ENCODE measurements at regions not wholly inside any gene's neighbourhood (a gene's known extent, or its start where the extent isn't known, plus 50 kb on each side); places are given as distances from the start of the nearest gene placed in this dataset.
"Not testable (repeated sequence)": the region's sequence is repeated elsewhere in the genome, so short reads cannot be mapped to it uniquely, and the experiment has no call there.

DNA sequence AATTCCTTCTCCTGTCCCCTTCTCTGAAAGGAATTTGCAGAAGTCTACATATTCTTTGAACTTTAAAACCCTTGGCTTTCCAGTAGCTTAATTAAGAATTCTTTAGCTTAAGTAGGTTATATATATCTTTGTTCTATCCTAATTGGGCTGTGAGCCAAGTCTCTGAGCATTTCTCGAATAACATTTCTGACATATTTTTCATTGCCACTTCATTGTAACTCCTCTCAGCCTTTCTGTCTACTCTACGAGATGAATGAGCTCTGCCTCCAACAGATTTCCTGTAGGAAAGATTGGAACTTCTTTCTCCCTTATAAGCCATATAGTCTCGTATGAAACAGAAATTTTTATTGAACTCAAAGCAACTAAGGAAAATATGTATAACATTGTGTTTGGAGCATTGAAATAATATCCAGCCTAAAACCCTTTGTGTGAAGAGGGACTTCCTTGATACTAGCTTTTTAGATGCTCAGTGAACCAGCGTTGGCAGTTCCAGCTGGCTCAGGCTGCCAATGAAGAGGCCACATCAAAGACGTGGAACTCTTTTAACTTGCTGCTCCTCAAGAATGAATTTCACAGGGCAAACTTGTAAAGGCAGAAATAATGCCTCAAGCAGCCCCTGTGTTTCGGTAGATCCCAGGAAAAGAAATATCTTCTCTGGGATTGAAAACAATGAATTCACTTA, 87.7 kb upstream of the NOX3 start:
- DNase-seq (ENCODE audit: low read depth in 3 of 3), result no peak

DNA sequence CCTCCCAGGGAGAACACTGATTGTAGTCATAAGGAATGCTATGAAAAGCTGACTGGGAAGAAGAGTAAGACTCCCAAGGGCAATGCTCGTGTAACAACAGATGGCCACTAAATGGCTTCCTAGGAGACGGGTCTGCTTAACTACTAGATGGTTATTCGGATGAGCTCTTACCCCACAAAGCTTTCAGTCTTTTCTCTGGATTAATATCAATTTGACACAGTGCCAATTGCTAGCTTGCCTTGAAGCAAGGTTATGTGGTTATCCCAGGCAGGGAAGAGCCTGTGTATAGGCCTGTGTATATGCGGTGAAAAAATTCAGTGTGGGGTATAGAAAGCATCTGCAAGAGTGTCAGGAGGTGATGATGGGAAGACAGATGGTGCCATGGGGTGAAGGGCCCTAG, 86.4 kb upstream of the NOX3 start:
- DNase-seq (ENCODE audit: low read depth in 3 of 3), result no peak

DNA sequence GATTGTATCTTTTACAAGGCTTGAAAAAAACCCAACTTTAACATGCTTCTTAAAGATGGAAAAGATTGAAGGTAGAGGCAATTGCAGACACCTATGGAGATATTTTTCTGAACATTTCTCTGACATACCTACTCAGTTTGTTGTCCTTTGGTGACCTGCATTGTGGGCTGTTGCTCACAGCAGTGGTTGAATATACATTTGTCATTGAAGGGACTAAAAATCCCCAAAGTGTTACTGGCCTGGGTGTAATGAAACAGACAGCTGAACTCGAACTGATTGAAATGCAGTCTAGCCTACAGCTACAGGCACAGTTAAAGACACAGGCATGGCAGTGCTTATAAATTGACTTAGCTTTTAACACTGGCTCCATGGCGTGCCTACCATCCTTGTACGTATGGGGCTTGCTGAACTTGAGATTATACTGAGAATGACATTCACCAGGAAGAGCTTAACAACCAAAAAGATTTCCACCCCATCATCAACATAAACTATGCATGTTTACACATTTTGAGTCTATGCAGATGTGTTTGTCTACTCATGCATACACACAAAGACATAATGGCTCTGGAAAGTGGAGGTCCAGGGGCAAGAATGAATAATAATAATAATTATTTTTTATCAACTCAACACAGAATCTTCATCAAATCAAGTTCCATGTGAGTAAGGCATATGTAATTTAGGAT, 83.2 kb upstream of the NOX3 start:
- no peak for DNase-seq (ENCODE audit: low read depth in 3 of 3)

DNA sequence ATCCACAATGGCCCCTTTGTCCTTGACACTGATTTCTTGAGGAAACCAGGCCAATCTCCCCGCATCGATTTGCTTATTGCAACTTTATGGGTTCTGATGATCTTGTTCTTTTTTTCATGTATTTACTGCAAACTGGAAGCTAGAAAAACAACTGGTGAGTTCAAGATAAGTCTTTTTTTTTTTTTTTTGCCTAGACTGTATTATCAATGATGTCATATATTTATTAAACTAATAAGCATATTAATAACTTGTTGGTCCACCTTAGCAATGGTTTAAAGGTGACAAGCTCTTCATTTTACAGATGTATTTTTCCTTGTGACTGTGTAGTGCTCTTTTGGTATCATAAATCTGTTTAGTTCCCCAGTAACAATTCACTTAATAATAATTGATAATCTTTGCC, 79.0 kb upstream of the NOX3 start:
- DNase-seq (ENCODE audit: low read depth in 3 of 3), result no peak

DNA sequence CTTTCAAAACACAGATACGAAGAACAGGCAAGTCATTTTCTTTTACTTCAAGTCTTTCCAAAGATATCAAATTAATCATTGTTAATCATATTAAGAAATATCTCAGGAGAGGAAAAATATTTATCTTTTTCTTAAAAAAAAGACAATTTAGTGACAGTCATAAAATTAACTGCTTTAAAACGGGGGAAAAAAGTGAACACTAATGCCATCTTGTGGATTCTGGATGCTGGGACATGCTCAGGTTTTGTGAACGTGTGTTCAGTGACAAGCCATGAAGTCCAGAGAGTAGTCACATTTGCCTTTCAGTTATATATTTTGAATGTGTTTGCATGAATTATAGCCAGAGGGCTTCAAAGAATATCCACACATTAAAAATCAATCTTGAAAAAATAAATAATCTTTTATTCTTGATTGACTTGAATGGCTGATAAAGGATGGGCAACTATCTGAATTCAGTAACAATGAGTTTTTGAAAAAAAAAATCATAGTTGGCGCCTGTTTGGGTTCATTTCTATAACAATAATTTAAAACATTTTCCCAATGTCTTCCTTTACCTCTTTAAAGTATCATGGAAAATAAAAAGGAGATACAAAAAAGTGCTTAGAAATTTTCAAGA, 74.7 kb upstream of the NOX3 start:
- no peak for DNase-seq (ENCODE audit: low read depth in 3 of 3)

DNA sequence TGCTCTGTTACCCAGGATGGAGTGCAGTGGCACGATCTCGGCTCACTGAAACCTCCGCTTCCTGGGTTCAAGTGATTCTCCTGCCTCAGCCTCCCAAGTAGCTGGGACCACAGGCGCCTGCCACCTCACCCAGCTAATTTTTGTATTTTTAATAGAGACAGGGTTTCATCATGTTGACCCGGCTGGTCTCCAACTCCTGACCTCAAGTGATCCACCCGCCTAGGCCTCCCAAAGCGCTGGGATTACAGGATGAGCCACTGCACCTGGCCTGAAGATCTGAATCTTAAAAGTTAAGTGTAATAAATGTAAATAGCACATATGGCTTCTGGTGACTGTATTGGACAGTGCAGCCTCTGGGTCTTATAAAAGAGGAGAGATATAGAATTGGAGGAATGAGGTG, 74.2 kb upstream of the NOX3 start:
- not testable (repeated sequence) for DNase-seq (ENCODE audit: low read depth in 3 of 3)

DNA sequence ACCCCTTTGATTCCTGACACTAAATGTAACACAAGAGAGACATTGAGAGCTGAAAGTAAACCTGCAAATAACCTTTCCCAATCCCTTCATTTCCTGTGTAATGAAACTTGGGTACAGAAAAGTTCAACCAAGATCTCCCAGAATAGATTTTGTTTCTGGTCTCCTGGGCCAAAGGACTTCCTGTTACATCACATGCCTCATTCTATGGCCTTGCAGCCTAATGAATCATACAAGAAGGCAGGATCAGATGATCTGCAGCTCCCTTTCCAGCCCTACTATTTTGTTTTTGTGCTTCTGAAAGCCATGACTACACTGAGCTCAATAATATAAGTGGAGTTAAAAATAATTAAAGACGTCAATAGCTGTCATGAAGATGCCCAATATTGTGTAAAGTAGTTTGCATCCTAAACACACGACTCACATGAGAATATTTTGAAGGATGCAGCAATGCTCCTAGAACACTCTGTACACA, 73.4 kb upstream of the NOX3 start:
- DNase-seq (ENCODE audit: low read depth in 3 of 3), result no peak

DNA sequence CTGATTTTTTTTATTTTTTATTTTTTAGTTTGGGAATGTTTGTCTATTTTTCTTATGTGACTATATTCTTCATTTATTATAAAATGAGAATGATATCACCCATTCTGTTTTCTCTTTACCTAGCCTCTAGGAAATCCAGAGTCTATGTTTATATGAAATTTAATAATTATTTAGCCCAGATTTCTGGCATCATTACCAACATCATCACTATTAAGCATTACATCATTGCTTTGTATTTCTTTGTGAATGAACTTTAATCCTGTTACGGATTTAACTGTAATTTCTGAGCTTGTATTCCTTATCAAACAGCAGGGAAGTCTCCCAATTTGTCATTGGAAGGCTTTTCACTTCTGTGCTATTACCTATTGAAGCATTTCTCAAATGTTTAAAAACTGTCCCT, 72.7 kb upstream of the NOX3 start:
- DNase-seq (ENCODE audit: low read depth in 3 of 3), result no peak

DNA sequence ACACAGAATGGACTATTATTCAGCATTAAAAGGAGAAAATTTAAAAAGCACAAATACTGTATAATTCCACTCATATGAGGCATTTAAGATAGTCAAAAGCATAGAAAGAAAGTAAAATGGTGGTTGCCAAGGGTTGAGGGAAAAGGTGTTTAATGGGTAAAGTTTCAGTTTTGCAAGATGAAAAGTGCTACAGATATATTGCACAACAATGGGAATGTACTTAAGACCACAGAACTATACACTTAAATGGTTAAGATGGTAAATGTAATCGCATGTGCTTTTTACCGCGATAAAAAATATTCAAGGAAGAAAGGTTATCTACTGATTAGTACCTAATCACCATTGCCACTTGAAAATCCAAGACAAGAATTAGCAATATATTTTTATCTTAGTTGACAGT, 71.8 kb upstream of the NOX3 start:
- DNase-seq (ENCODE audit: low read depth in 3 of 3), result no peak

DNA sequence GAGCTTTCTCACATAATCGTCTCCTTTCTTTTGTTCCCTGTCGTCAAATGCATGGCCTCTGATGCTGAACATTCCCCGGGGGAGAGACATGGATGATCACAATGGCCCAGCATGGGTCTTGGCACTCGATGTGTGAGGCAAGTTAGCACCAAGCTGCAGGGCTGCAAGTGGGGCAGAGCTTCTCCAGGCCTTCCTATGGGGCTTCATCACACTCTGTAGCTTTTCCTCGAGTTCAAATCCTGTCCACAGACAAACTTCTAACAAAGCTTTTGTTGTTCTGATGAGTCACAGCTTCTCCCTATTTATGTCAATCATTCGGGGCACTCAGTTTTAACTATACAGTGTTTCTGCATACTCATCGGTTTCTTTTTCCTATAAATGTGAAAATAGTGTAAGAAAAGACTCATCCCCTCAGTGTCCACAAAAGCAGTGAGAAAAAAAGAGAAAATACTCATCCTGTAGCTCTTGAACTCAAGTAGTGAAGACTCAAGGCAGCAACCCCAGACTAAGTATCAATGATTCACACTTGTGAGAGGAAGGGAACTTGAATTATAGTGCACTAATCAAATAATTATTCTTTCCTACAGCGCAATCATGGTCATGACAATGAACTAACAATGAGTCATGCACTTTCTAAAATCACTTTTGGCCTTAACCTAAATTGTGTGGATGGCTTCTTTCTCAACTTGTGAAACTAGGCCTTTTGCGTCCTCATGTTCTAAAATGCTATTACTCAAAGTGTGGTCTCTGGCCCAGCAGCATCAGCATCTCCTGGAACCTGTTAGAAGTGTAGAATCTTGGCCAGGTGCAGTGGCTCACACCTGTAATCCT, 68.4 kb upstream of the NOX3 start:
- peak in 2 of 3 experiments; percentile 11 to 14 for DNase-seq (ENCODE audit: low read depth in 3 of 3)

DNA sequence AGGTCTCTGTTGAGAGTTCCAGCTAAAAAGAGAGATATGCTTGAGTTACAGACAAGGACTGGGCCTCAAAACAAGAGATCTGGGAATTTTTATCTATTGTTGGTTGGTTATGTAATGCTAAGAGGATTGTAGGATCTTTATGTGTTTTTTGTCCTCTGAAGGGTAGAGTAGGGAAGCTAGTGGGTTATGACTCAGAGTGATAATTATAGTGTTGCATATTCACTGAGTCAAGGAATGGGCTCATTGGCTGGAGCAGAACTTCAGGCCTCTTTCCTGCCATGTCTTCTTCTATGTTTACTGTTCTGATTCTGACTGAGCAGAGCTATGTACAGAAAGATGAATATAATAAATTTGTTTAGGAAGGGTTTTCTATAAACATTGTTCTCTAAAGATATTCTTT, 66.1 kb upstream of the NOX3 start:
- no peak for DNase-seq (ENCODE audit: low read depth in 3 of 3)

DNA sequence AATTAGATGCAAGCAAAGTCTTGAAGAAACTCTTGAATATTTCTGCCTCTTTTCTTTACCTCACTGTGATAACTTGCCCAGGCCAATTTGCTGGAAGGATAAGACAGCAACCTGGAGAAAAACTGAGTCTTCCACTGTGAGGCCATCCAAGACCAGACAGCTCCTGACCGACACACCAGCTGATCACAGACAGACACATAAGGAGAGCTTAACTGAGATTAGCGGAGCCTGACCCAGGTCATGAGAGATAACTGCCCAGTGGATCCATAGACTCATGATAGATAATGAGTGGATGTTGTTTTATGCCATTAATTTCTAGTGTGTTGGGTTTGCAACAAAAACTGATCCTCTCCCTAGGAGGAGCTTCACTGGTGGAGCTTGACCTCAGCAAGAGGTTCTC, 64.4 kb upstream of the NOX3 start:
- DNase-seq (ENCODE audit: low read depth in 3 of 3), result no peak

DNA sequence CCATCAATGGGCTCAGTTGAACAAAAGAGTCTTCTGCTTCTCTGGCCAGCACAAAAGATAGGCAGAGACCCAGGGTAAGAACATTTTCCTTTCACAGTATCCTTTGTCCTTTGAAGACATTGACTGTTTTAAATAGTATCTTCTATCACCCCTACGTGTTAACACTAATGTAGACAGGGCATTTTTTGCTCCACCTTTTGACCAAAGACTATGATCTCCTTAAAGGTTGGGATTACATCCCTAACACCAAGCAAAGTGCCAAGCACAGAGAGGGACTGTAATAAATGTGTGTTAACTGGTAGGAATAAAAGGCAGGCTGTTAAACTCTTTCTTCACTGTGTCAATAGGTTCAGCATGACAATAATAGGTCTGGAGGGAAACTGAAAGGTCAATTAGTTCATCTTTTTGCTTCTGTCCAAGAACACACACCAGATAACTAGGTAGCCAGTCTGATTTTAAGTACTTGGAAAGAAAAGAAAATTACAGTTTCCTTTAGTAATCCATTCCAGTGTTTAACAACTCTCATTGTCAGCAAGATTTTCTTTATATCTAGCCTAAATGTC, 63.6 kb upstream of the NOX3 start:
- no peak for DNase-seq (ENCODE audit: low read depth in 3 of 3)

DNA sequence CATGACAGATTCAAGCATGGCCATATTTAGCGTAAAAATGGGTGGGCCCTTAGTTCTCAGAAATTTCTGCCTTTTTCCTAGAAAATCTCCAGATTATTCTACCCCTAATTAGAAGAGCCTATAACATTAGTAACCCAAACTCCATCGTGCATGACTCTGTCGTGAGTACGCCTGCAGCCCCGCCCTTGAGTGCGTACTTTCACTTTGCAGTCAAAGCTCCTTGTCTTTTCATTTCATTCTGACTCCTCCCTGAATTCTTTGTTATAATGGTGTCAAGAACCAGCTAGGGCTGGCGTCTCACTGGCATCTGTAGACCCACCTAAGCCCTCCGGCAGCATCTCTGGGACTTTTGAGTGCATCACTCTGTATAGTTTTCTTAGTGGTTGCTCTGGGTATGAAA, 61.7 kb upstream of the NOX3 start:
- no peak for DNase-seq (ENCODE audit: low read depth in 3 of 3)

DNA sequence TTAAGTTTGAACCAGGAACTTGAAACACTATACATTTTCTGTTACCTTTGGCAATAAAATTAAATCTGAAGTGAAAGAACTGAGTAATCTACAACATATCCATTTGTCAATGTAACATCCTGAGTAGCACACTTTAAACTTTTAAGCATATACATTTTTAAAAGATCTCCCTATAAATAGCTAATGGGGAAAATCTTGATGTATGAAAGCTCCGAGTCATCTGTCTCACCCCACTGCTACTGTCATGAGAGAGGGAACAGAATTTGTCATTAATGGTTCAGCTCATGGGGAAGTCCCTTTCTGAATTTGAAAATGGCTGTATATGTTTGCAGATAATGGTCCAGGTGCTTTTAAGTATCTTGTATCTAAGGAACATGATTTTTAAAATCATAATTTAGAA, 55.2 kb upstream of the NOX3 start:
- no peak for DNase-seq (ENCODE audit: low read depth in 3 of 3)

DNA sequence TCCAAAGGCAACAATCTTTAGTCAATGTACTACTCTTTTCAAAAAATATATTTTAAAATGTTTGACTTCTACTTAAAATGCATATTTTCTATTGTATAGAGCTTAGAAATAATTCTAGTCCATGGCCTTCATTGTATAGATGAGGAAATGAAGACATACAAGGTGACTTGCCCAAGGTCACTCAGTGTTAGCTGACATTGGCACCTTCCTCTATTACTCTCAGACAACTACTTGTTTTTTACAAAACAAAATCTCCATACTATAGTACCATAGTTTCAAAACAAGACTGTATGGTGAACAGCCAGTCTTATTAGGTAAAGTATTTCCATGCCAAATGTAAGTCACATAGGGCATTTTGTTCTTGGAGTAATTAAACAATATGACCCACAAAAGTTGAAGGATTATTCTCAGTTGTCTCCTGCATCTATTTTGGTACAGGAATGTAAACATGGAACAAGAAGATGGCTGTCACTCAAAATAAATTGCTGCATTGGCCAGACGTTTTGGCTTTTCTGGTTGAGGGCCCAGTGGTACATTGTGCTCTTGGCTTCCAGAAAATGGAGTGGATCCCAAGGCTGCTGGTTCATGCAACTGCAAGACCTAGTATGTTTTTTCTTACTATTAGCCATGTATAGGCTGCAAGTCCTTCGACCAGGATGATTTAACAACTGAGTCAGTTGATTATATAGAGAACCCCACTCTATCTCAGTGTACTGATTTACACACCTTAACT, 54.3 kb upstream of the NOX3 start:
- no peak for DNase-seq (ENCODE audit: low read depth in 3 of 3)

DNA sequence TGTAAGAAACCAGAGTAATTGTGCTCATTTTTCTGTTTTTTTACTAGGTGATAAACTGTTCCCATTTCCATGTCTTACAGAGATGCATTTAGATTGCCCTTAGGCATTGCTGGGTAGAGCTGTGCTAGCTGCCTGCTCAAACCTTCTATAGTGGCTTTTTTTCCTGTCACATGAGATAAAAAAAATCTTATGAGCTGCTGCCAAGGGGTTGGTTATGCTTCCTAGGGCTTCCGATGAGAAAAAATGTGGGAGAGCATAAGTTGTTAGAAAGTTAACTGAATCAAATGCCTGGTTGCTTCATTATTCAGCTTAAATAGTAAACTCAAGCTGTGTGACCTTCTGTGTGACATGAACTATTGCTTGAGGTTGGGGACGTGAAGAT, 50.0 kb upstream of the NOX3 start:
- DNase-seq (ENCODE audit: low read depth in 3 of 3), result no peak
